MCF 10A (cell line): ENCODE measurements at regions not wholly inside any gene's neighbourhood (a gene's known extent, or its start where the extent isn't known, plus 50 kb on each side); places are given as distances from the start of the nearest gene placed in this dataset.
A peak's percentile ranks its signal among the peaks of the same experiment; 100 is the strongest.

Experiments used
- BruUV-seq: library from RNA; stranded (reverse); fragments of 400-500 nt; replicated peaks from 2 replicates; lab custom pipeline; 2021; lab: Mats Ljungman, UMichigan
- CTCF ChIA-PET: fragments of 300-600 bp; sonication (Branson Sonifier 250); formaldehyde crosslinking; extraction: SDS; loops from one replicate; lab custom pipeline; 2021; ENCODE audit warnings: antibody characterized with exemption, inconsistent platforms; lab: Yijun Ruan, JAX
- POLR2A ChIA-PET: fragments of 300-600, 350-650 bp; sonication (Branson Sonifier 250); formaldehyde crosslinking; extraction: SDS; loops from one replicate; lab custom pipeline; 2020; ENCODE audit warnings: antibody characterized with exemption, inconsistent platforms; lab: Yijun Ruan, JAX
- DNase-seq: peaks from one replicate; pipeline ENCODE4 v3.0.0-alpha.2; 2018; ENCODE audit not compliant: unreplicated experiment
- H3K27ac Mint-ChIP-seq: one replicate; pipeline ENCODE4 v1.8.0; 2022; ENCODE audit warnings: mild to moderate bottlenecking, low read depth, mixed read lengths; ENCODE audit not compliant: unreplicated experiment
- H3K27me3 Mint-ChIP-seq: one replicate; pipeline ENCODE4 v1.8.0; 2022; ENCODE audit warnings: mixed read lengths; ENCODE audit not compliant: insufficient read depth, unreplicated experiment
- H3K36me3 Mint-ChIP-seq: one replicate; pipeline ENCODE4 v1.8.0; 2022; ENCODE audit warnings: mild to moderate bottlenecking, moderate library complexity, mixed read lengths; ENCODE audit not compliant: insufficient read depth, unreplicated experiment
- H3K4me1 Mint-ChIP-seq: one replicate; pipeline ENCODE4 v1.8.0; 2022; ENCODE audit warnings: mixed read lengths; ENCODE audit not compliant: insufficient read depth, unreplicated experiment
- H3K4me3 Mint-ChIP-seq: one replicate; pipeline ENCODE4 v1.8.0; 2022; ENCODE audit warnings: mild to moderate bottlenecking, moderate library complexity, mixed read lengths; ENCODE audit not compliant: unreplicated experiment
- H3K9me3 Mint-ChIP-seq: one replicate; pipeline ENCODE4 v1.8.0; 2022; ENCODE audit warnings: mixed read lengths; ENCODE audit not compliant: unreplicated experiment
- intact Hi-C: fragments of 100-400 bp; cut with micrococcal nuclease; formaldehyde crosslinking; loops from 2 replicates; pipeline ENCODE4 v1.14.1; 2022
- TF ChIP-seq, protein P1 (sequence below): fragments of 200-600 bp; IDR thresholded peaks from one replicate; pipeline ENCODE4 v1.8.0; 2022; ENCODE audit warnings: antibody characterized with exemption, mild to moderate bottlenecking; ENCODE audit not compliant: unreplicated experiment

DNA sequence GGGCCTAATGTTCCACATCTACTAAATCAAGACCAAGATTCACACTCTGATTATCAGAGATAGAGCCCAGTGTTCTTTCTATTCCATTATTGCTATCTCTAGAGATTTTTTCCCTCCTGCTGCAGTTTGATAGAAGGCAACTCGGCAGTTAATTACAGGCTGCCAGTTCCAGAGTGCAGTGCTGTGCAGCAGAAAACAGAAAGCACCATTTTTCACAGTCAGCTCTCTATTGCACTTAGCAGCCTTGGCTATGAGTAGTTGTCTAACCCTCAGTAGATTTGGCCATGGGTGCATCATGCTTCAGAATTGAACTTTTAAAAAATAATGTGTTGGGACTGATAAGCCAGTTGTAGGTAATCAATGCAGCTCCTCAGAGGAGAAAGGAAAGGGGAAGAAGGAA is 295.3 kb downstream of the MID1IP1 start:
- H3K27ac Mint-ChIP-seq = no peak overlapping the region

DNA sequence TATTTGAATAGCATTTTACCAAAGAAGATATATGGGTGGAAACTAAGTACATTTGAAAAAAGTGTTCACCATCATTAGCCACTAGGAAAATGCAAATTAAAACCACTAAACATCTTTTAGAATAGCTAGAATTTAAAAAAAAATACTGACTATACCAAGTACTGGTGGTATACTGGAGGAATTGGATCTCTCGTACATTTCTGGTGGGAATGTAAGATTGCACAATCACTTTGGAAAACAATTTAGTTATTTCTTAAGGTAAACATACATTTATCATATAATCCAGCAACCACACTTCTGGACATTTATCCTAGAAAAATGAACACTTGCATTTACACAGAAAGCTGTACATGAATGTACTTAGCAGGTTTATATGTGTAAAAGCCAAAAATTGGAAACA is 303.5 kb downstream of the MID1IP1 start:
- no TSS peak for BruUV-seq
- Mint-ChIP-seq H3K4me3 (no peak overlapping the region), H3K36me3 (peaks cover 7% of the 10 kb centered on the region), H3K27ac (no peak overlapping the region), H3K4me1 (no peaks in the 10 kb centered on the region), H3K9me3 (peaks cover 16% of the 10 kb centered on the region), H3K27me3 (peaks cover 10% of the 10 kb centered on the region)
- TF ChIP-seq, protein P1, sequence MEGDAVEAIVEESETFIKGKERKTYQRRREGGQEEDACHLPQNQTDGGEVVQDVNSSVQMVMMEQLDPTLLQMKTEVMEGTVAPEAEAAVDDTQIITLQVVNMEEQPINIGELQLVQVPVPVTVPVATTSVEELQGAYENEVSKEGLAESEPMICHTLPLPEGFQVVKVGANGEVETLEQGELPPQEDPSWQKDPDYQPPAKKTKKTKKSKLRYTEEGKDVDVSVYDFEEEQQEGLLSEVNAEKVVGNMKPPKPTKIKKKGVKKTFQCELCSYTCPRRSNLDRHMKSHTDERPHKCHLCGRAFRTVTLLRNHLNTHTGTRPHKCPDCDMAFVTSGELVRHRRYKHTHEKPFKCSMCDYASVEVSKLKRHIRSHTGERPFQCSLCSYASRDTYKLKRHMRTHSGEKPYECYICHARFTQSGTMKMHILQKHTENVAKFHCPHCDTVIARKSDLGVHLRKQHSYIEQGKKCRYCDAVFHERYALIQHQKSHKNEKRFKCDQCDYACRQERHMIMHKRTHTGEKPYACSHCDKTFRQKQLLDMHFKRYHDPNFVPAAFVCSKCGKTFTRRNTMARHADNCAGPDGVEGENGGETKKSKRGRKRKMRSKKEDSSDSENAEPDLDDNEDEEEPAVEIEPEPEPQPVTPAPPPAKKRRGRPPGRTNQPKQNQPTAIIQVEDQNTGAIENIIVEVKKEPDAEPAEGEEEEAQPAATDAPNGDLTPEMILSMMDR = no peak
- ChIA-PET POLR2A (no interaction called here), CTCF (no interaction called here)
- no peak for DNase-seq
- intact Hi-C loops = no loop called here

More for the DNA sequence above, 295.3 kb downstream of the MID1IP1 start:
- TF ChIP-seq, protein P1 = no peak
- H3K4me3 Mint-ChIP-seq = no peak overlapping the region
- peaks cover 7% of the 10 kb centered on the region for H3K36me3 Mint-ChIP-seq
- H3K27me3 Mint-ChIP-seq = peaks cover 25% of the 10 kb centered on the region
- no peaks in the 10 kb centered on the region for H3K9me3 Mint-ChIP-seq
- no peaks in the 10 kb centered on the region for H3K4me1 Mint-ChIP-seq
- CTCF ChIA-PET = no interaction called here
- no peak for DNase-seq
- POLR2A ChIA-PET = no interaction called here
- intact Hi-C loops = no loop called here
- no TSS peak for BruUV-seq

DNA sequence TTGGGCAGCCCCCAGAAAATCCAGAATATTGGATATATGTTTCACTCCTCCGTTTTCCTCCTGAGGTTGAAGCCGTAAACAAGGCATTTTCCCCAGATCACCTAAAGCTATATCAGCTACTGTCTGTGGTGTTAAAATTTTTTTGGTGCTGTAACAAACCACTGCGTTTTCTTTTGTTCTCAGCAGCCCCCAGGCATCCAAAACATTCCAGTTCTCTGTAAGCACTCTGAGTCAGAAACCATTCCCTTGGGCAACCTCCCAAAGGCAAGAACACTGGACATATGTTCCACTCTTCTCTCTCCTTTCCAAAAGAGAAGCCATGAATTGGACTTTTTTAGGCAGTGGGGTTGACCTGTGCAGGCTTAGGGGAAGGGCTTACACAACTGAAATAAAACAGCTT is 310.9 kb downstream of the MID1IP1 start:
- Mint-ChIP-seq H3K4me3 (peak overlapping the region; percentile 41), H3K36me3 (no peaks in the 10 kb centered on the region), H3K27ac (peak overlapping the region; percentile 86), H3K9me3 (peaks cover 35% of the 10 kb centered on the region), H3K27me3 (peaks cover 22% of the 10 kb centered on the region), H3K4me1 (peaks cover 7% of the 10 kb centered on the region)
- no TSS peak for BruUV-seq
- intact Hi-C loops = no loop called here
- peak; percentile 43 for DNase-seq
- ChIA-PET CTCF (interaction anchor here (0.5 kb wide), 1 partner anchor 600 kb away, joined by 3 read pairs; no protein-coding TSS in a partner anchor), POLR2A (no interaction called here)
- TF ChIP-seq, protein P1 = no peak

DNA sequence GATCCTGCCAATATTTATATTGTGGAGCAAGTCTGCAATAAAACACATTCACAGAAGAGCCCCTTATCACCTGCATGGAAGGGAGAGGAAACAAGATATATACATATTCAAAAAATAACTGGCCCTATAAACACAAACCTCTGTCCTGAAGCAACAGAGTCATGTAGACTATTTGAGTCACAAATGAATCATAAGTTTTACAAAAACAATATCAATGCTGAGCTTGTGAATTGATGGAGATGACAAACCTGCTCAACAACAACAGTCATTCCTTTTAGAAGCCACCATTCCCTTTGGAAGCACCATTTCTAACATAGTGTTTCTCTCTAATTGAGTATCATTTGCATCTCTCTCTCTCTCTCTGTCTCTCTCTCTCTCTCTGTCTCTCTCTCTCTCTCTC is 313.9 kb downstream of the MID1IP1 start:
- no peak overlapping the region for H3K27ac Mint-ChIP-seq
- no TSS peak for BruUV-seq
- CTCF ChIA-PET = no interaction called here
- H3K4me3 Mint-ChIP-seq = no peak overlapping the region
- TF ChIP-seq, protein P1 = no peak
- POLR2A ChIA-PET = no interaction called here
- no peak for DNase-seq
- intact Hi-C loops = no loop called here
- peaks cover 15% of the 10 kb centered on the region for H3K9me3 Mint-ChIP-seq
- no peaks in the 10 kb centered on the region for H3K36me3 Mint-ChIP-seq
- peaks cover 37% of the 10 kb centered on the region for H3K27me3 Mint-ChIP-seq
- H3K4me1 Mint-ChIP-seq = peaks cover 7% of the 10 kb centered on the region
